ENCODE measurements at regions not wholly inside any gene's neighbourhood (a gene's known extent, or its start where the extent isn't known, plus 50 kb on each side); places are given as distances from the start of the nearest gene placed in this dataset.

DNA sequence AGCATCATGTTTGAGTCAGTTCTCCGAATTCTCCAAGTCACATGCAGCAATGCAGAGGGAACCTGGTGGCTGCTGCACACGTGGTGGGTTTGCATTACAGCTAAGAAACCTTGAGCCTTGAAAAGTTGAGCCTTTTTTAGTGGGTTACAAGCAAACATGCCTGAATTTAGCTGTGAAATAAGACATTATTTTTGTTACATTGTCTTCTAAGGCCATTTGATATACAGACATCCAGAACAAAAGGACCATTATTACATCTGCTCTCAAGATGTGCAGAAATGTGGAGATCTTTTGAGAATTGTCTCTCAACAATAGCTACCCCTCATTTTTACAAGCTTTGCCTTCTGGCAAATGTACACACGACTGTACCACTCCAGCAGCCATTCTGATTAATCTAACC lies 720.5 kb upstream of the SLC35B3 start:
- Histone ChIP-seq H2AK5ac (ENCODE audit: low read depth, low read length) (no peak overlapping the region), H3K27me3 (ENCODE audit: control insufficient read depth, insufficient read depth, low read length) (no peaks in the 10 kb centered on the region), H2BK5ac (ENCODE audit: low read depth, low read length, poor library complexity, severe bottlenecking) (no peak overlapping the region), H3K9ac (ENCODE audit: low read depth, low read length) (no peak overlapping the region), H3K9me3 (ENCODE audit: control insufficient read depth, insufficient read depth, low read length) (no peaks in the 10 kb centered on the region), H3K18ac (ENCODE audit: low read depth, low read length) (no peak overlapping the region), H2BK20ac (ENCODE audit: low read depth, low read length) (no peak overlapping the region), H3K9me1 (ENCODE audit: insufficient read depth, low read length) (no peaks in the 10 kb centered on the region), H4K5ac (ENCODE audit: low read depth, low read length) (no peak overlapping the region), H3K14ac (replicated peaks; ENCODE audit: low read depth, low read length) (no peak overlapping the region), H3K4me3 (ENCODE audit: insufficient read depth, low read depth, low read length) (no peak overlapping the region), H2BK15ac (ENCODE audit: low read depth, low read length) (no peak overlapping the region), H3K27ac (ENCODE audit: insufficient read depth, low read length) (no peak overlapping the region), H2AK9ac (replicated peaks; ENCODE audit: low read depth, low read length, poor library complexity) (no peak overlapping the region), H4K8ac (ENCODE audit: low read depth in 2 of 2, low read length in 2 of 2) (no peak overlapping the region), H3K56ac (ENCODE audit: extremely low read depth, insufficient read depth, low read length) (no peak overlapping the region), H3K79me1 (ENCODE audit: low read depth in 1 of 2, low read length in 2 of 2) (no peaks in the 10 kb centered on the region), H3K4me2 (ENCODE audit: low read depth, low read length) (no peak overlapping the region), H3K23ac (ENCODE audit: low read depth, low read length) (no peak overlapping the region), H3K4ac (ENCODE audit: low read depth, low read length) (no peak overlapping the region), H2AFZ (replicated peaks; ENCODE audit: low read length, poor library complexity) (no peak overlapping the region), H4K20me1 (ENCODE audit: insufficient read depth, low read length) (no peaks in the 10 kb centered on the region), H3K36me3 (ENCODE audit: control insufficient read depth, insufficient read depth, low read length) (no peaks in the 10 kb centered on the region), H3K4me1 (ENCODE audit: control insufficient read depth, insufficient read depth, low read length) (no peaks in the 10 kb centered on the region), H4K91ac (ENCODE audit: insufficient read depth, low read depth, low read length) (no peak overlapping the region), H2BK120ac (ENCODE audit: low read depth, low read length) (no peak overlapping the region)
- POLR2A ChIA-PET (ENCODE audit: unreplicated experiment): no interaction called here
- BruUV-seq (replicated peaks): no TSS peak
- CTCF ChIA-PET: no interaction called here
- no peak for DNase-seq
- no peak for ATAC-seq (ENCODE audit: low read depth)
- intact Hi-C loops (cut with micrococcal nuclease): no loop called here
- 36% methylated on average over 2 of the region's 3 CpGs; no CpG with 5 or more reads in 1 of the 2 experiments for WGBS, 2 experiments (ENCODE audit: extremely low coverage in 2 of 2, insufficient read length in 1 of 2)
- TF ChIP-seq MAFK (IDR thresholded peaks at IDR 0.05; ENCODE audit: low read depth, low read length): no peak
- TF ChIP-seq RAD21 (IDR thresholded peaks at IDR 0.05; ENCODE audit: low read length): no peak
- TF ChIP-seq RCOR1 (IDR thresholded peaks at IDR 0.05; ENCODE audit: insufficient replicate concordance, low read length): no peak
- TF ChIP-seq, protein P1, sequence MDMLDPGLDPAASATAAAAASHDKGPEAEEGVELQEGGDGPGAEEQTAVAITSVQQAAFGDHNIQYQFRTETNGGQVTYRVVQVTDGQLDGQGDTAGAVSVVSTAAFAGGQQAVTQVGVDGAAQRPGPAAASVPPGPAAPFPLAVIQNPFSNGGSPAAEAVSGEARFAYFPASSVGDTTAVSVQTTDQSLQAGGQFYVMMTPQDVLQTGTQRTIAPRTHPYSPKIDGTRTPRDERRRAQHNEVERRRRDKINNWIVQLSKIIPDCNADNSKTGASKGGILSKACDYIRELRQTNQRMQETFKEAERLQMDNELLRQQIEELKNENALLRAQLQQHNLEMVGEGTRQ (IDR thresholded peaks at IDR 0.05; ENCODE audit: low read depth, low read length): no peak
- no peak for TF ChIP-seq FOS (IDR thresholded peaks at IDR 0.05; ENCODE audit: low read depth, low read length)
- TF ChIP-seq ELK1 (IDR thresholded peaks at IDR 0.05; ENCODE audit: borderline replicate concordance, low read depth, low read length): no peak
- no peak for TF ChIP-seq RFX5 (IDR thresholded peaks at IDR 0.05; ENCODE audit: low read depth, low read length)
- no peak for TF ChIP-seq SMC3 (IDR thresholded peaks at IDR 0.05; ENCODE audit: low read depth, low read length)
- TF ChIP-seq NFE2L2 (IDR thresholded peaks at IDR 0.05; ENCODE audit: low read depth, low read length): no peak
- no peak for TF ChIP-seq POLR2A (IDR thresholded peaks at IDR 0.05; ENCODE audit: low read depth, low read length)
- TF ChIP-seq CHD1 (IDR thresholded peaks at IDR 0.05; ENCODE audit: low read depth, low read length): no peak
- no peak for TF ChIP-seq MAZ (IDR thresholded peaks at IDR 0.05; ENCODE audit: borderline replicate concordance, low read depth, low read length)
- TF ChIP-seq MXI1 (IDR thresholded peaks at IDR 0.05; ENCODE audit: borderline replicate concordance, low read depth, low read length): no peak
- no peak for TF ChIP-seq BHLHE40 (IDR thresholded peaks at IDR 0.05; ENCODE audit: low read depth, low read length)
- no peak for TF ChIP-seq CTCF (conservative IDR thresholded peaks at IDR 0.05; ENCODE audit: low read depth, low read length)
- no peak for TF ChIP-seq CEBPB (IDR thresholded peaks at IDR 0.05; ENCODE audit: low read depth, low read length)
- dilution Hi-C loops (cut with HindIII; ENCODE audit: low sequenced_read_pairs, unreplicated experiment): no loop called here
- in situ Hi-C loops (cut with MboI; ENCODE audit: low sequenced_read_pairs): no loop called here
